H1 (cell line): ENCODE measurements at regions not wholly inside any gene's neighbourhood (a gene's known extent, or its start where the extent isn't known, plus 50 kb on each side); places are given as distances from the start of the nearest gene placed in this dataset.

Experiments used
- CTCF ChIA-PET: fragments of 300-600 bp; sonication (Branson Sonifier 250); formaldehyde crosslinking; loops from one replicate; lab custom pipeline; 2021; ENCODE audit not compliant: partially characterized antibody; lab: Charles Lee
- POLR2A ChIA-PET: fragments of 300-600 bp; sonication (Branson Sonifier 250); formaldehyde crosslinking; loops from one replicate; lab custom pipeline; 2021; ENCODE audit warnings: inconsistent platforms; ENCODE audit not compliant: partially characterized antibody; lab: Charles Lee
- DNase-seq, 2 experiments: peaks; one replicate each; pipeline versions ENCODE4 v3.0.0 to v3.0.0-alpha.2; 2010 to 2022; ENCODE audit warnings: low spot score in 2 of 2, low read depth in 1 of 2, mixed read lengths in 1 of 2
- FAIRE-seq: peaks from 2 replicates; lab custom pipeline; 2011; peaks lifted over from hg19 to GRCh38; lab: Jason Lieb, UNC
- H2AFZ ChIP-seq: 2 replicates; pipeline ENCODE4 v1.8.1; 2012; ENCODE audit warnings: low read length, inconsistent platforms
- H2AK5ac ChIP-seq: 2 replicates; pipeline ENCODE4 v1.6.1; 2013; ENCODE audit warnings: low read depth, low read length
- H2BK120ac ChIP-seq: replicated peaks from 2 replicates; pipeline ENCODE3; 2013; ENCODE audit warnings: low read depth, low read length, inconsistent platforms
- H2BK12ac ChIP-seq: 2 replicates; pipeline ENCODE4 v1.6.1; 2013; ENCODE audit warnings: low read depth, low read length
- H2BK15ac ChIP-seq: 2 replicates; pipeline ENCODE4 v1.6.1; 2013; ENCODE audit warnings: low read length
- H2BK20ac ChIP-seq: 2 replicates; pipeline ENCODE4 v1.6.1; 2013; ENCODE audit warnings: low read length
- H2BK5ac ChIP-seq: 2 replicates; pipeline ENCODE4 v1.6.1; 2013; ENCODE audit warnings: low read depth, low read length
- H3K14ac ChIP-seq: 2 replicates; pipeline ENCODE4 v1.6.1; 2013; ENCODE audit warnings: inconsistent platforms; ENCODE audit not compliant: insufficient read length
- H3K18ac ChIP-seq: 2 replicates; pipeline ENCODE4 v1.6.1; 2013; ENCODE audit warnings: low read length; ENCODE audit errors: extremely low read depth
- H3K23ac ChIP-seq: 2 replicates; pipeline ENCODE4 v1.6.1; 2013; ENCODE audit warnings: inconsistent platforms; ENCODE audit not compliant: insufficient read length
- H3K23me2 ChIP-seq: 2 replicates; pipeline ENCODE4 v1.6.1; 2013; ENCODE audit warnings: low read depth, low read length
- H3K27ac ChIP-seq: 2 replicates; pipeline ENCODE4 v1.6.1; 2011; ENCODE audit warnings: low read depth, low read length, inconsistent platforms
- H3K27me3 ChIP-seq, 4 experiments: replicated peaks in 1 of 4; 1 replicate in 1 of 4; 2 replicates in 3 of 4; pipeline versions ENCODE4 v1.6.1 to v1.8.1; 2011 to 2013; ENCODE audit warnings: low read length in 3 of 4, mild to moderate bottlenecking in 3 of 4, inconsistent platforms in 2 of 4, mixed read lengths in 2 of 4, moderate library complexity in 1 of 4; ENCODE audit not compliant: control insufficient read depth in 3 of 4, insufficient read depth in 3 of 4; ENCODE audit errors: extremely low read depth in 1 of 4
- H3K36me3 ChIP-seq, 4 experiments: 2 replicates each; pipeline versions ENCODE4 v1.6.1 to v1.8.1; 2011 to 2013; ENCODE audit warnings: mild to moderate bottlenecking in 4 of 4, low read length in 3 of 4, moderate library complexity in 2 of 4, control low read depth in 1 of 4, inconsistent platforms in 1 of 4; ENCODE audit not compliant: insufficient read depth in 4 of 4, control insufficient read depth in 2 of 4
- H3K4ac ChIP-seq: replicated peaks from 2 replicates; pipeline ENCODE3; 2013; ENCODE audit warnings: low read length, low read depth, mixed read lengths, inconsistent platforms; ENCODE audit not compliant: insufficient read length
- H3K4me1 ChIP-seq, 4 experiments: replicated peaks in 1 of 4; 1 replicate in 1 of 4; 2 replicates in 3 of 4; pipeline versions ENCODE4 v1.6.1 to v1.8.1; 2011 to 2013; ENCODE audit warnings: low read length in 3 of 4, inconsistent platforms in 2 of 4, mixed read lengths in 1 of 4; ENCODE audit not compliant: insufficient read depth in 4 of 4, control insufficient read depth in 3 of 4
- H3K4me2 ChIP-seq, 2 experiments: 2 replicates each; pipeline versions ENCODE4 v1.6.1 to v1.8.1; 2011 to 2013; ENCODE audit warnings: low read depth in 2 of 2, low read length in 2 of 2, control low read depth in 1 of 2, inconsistent platforms in 1 of 2, mild to moderate bottlenecking in 1 of 2; ENCODE audit not compliant: insufficient read depth in 1 of 2
- H3K4me3 ChIP-seq, 4 experiments: fragments of 200-600, 300-600 bp in 1 of 4; sonication (generic), shearing (Covaris generic), sonication (Bioruptor Twin) in 1 of 4; 2 replicates each; pipeline versions ENCODE4 v1.5.1 to v1.8.1; 2011 to 2016; ENCODE audit warnings: low read length in 4 of 4, low read depth in 3 of 4, control low read depth in 2 of 4, inconsistent platforms in 2 of 4, mild to moderate bottlenecking in 2 of 4, mixed read lengths in 1 of 4, moderate library complexity in 1 of 4; ENCODE audit not compliant: insufficient read depth in 2 of 4; ENCODE audit errors: extremely low read depth in 1 of 4
- H3K56ac ChIP-seq: replicated peaks from 2 replicates; pipeline ENCODE3; 2013; ENCODE audit warnings: low read depth, mild to moderate bottlenecking, mixed read lengths, low read length, inconsistent platforms; ENCODE audit not compliant: insufficient read length
- H3K79me1 ChIP-seq: 2 replicates; pipeline ENCODE4 v1.6.1; 2013; ENCODE audit warnings: low read depth, low read length, control low read depth
- H3K79me2 ChIP-seq, 2 experiments: 2 replicates each; pipeline versions ENCODE4 v1.6.1 to v1.8.1; 2012 to 2013; ENCODE audit warnings: low read length in 2 of 2, mild to moderate bottlenecking in 2 of 2, inconsistent platforms in 1 of 2; ENCODE audit not compliant: insufficient read depth in 2 of 2, control insufficient read depth in 1 of 2
- H3K9ac ChIP-seq, 4 experiments: replicated peaks in 1 of 4; 1 replicate in 1 of 4; 2 replicates in 3 of 4; pipeline versions ENCODE4 v1.6.1 to v1.8.1; 2011 to 2013; ENCODE audit warnings: low read depth in 3 of 4, low read length in 3 of 4, control low read depth in 2 of 4, mild to moderate bottlenecking in 2 of 4, moderate library complexity in 2 of 4, inconsistent platforms in 1 of 4; ENCODE audit errors: extremely low read depth in 1 of 4
- H3K9me3 ChIP-seq, 2 experiments: 2 replicates each; pipeline versions ENCODE4 v1.6.1 to v1.8.1; 2012 to 2013; ENCODE audit warnings: mild to moderate bottlenecking in 2 of 2, moderate library complexity in 2 of 2, control low read depth in 1 of 2, inconsistent platforms in 1 of 2, low read depth in 1 of 2, low read length in 1 of 2, mixed read lengths in 1 of 2; ENCODE audit not compliant: insufficient read depth in 2 of 2
- H4K20me1 ChIP-seq, 2 experiments: replicated peaks in 1 of 2; 2 replicates each; pipeline versions ENCODE3 to v1.8.1; 2011 to 2013; ENCODE audit warnings: inconsistent platforms in 2 of 2, low read length in 2 of 2, mild to moderate bottlenecking in 1 of 2; ENCODE audit not compliant: insufficient read depth in 2 of 2, control insufficient read depth in 1 of 2
- H4K5ac ChIP-seq: 2 replicates; pipeline ENCODE4 v1.6.1; 2013; ENCODE audit warnings: low read length, low read depth, mixed read lengths, inconsistent platforms; ENCODE audit not compliant: insufficient read length
- H4K8ac ChIP-seq: 2 replicates; pipeline ENCODE4 v1.8.0; 2013; ENCODE audit warnings: mild to moderate bottlenecking, moderate library complexity, low read length, inconsistent platforms; ENCODE audit not compliant: insufficient read depth; ENCODE audit errors: extremely low read depth
- H4K91ac ChIP-seq: replicated peaks from 2 replicates; pipeline ENCODE3; 2013; ENCODE audit warnings: low read length, mixed read lengths, inconsistent platforms; ENCODE audit not compliant: insufficient read length
- JUND ChIP-seq: IDR thresholded peaks from 2 replicates; pipeline ENCODE4 v1.6.1; 2011; ENCODE audit warnings: mild to moderate bottlenecking, improper control_type of control experiment, low read length
- RNF2 ChIP-seq: fragments of 200-900, 300-1000 bp; sonication (generic); IDR thresholded peaks from 2 replicates; pipeline ENCODE4 v1.7.1; 2016; ENCODE audit warnings: borderline replicate concordance, low read depth, mild to moderate bottlenecking, antibody characterized with exemption, low read length; ENCODE audit not compliant: poor library complexity, severe bottlenecking; ENCODE audit errors: missing control alignments
- SRF ChIP-seq: IDR thresholded peaks from 2 replicates; pipeline ENCODE4 v1.6.1; 2011; ENCODE audit warnings: mild to moderate bottlenecking, low read depth, low read length, moderate library complexity
- USF2 ChIP-seq: IDR thresholded peaks from 2 replicates; pipeline ENCODE4 v1.6.1; 2011; ENCODE audit warnings: low read length, improper control_type of control experiment
- ZNF274 ChIP-seq: IDR thresholded peaks from 2 replicates; pipeline ENCODE4 v1.7.0; 2012; ENCODE audit warnings: low read length, borderline replicate concordance; ENCODE audit errors: extremely low read depth
- WGBS, 2 experiments: shearing (Covaris generic) in 1 of 2; methylation state at CpG; one replicate each; pipeline versions ENCODE4 v1.1.6 to v1.1.7; 2013 to 2015; ENCODE audit warnings: low lambda C conversion rate in 2 of 2, mixed read lengths in 2 of 2, inconsistent platforms in 1 of 2, low coverage in 1 of 2, missing lambda C conversion rate in 1 of 2; ENCODE audit not compliant: insufficient replicate concordance in 2 of 2, insufficient coverage in 1 of 2, insufficient read length in 1 of 2; ENCODE audit errors: extremely low coverage in 1 of 2, missing lambda C conversion rate in 1 of 2; 5-methylcytosine and 5-hydroxymethylcytosine counted together
- TF ChIP-seq, protein P1 (sequence below): IDR thresholded peaks from 2 replicates; pipeline ENCODE4 v1.6.1; 2011; ENCODE audit warnings: low read depth, mild to moderate bottlenecking, low read length; ENCODE audit not compliant: insufficient read depth

DNA sequence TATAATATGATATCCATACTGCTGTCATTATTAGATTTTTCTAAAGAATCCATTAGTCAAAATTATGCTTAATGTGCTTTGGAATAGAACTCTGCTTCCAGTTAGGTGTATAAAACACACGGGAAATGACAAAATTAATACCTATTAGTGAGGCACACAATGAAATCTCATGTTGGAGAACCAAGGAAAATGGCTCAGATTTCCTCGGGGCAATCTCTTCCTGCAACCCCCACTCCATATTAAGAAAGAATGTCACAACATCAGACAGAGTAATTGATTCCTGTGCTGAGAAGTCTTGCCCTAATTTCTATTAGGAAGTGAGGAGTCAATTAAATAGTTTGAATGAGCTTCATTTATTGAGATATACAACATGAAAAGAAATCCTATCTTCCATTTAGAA, 299.8 kb upstream of the KITLG start:
- TF ChIP-seq USF2 (no peak), RNF2 (no peak), ZNF274 (no peak), SRF (no peak), JUND (no peak)
- TF ChIP-seq, protein P1, sequence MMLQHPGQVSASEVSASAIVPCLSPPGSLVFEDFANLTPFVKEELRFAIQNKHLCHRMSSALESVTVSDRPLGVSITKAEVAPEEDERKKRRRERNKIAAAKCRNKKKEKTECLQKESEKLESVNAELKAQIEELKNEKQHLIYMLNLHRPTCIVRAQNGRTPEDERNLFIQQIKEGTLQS: no peak
- Histone ChIP-seq H3K23me2 (no peaks in the 10 kb centered on the region; the same call in 1 of the 2 replicates), H3K9me3 (no peaks in the 10 kb centered on the region), H3K36me3 (no peaks in the 10 kb centered on the region), H3K4me1 (no peaks in the 10 kb centered on the region), H2BK120ac (no peak overlapping the region), H3K18ac (no peak overlapping the region), H3K79me1 (no peaks in the 10 kb centered on the region), H2BK12ac (no peak overlapping the region), H3K27ac (no peak overlapping the region), H2BK20ac (no peak overlapping the region), H2AFZ (no peak overlapping the region), H4K20me1 (no peaks in the 10 kb centered on the region), H4K5ac (no peak overlapping the region), H2BK15ac (no peak overlapping the region), H3K23ac (no peak overlapping the region), H3K4me3 (no peak overlapping the region), H2BK5ac (no peak overlapping the region), H4K91ac (no peak overlapping the region), H3K27me3 (peaks cover 0 to 1% (median 0%) of the 10 kb centered on the region in 4 experiments; a peak in 1 of 7 replicates), H3K4ac (no peak overlapping the region), H3K14ac (no peak overlapping the region), H3K9ac (no peak overlapping the region), H4K8ac (no peak overlapping the region), H3K56ac (no peak overlapping the region), H3K4me2 (no peak overlapping the region), H3K79me2 (no peaks in the 10 kb centered on the region), H2AK5ac (no peak overlapping the region)
- 92% methylated on average over 2 of the region's 2 CpGs; no CpG with 5 or more reads in 1 of the 2 experiments for WGBS, 2 experiments
- CTCF ChIA-PET: no interaction called here
- DNase-seq (no peak), FAIRE-seq (no peak)
- POLR2A ChIA-PET: no interaction called here
